Left lung (tissue), 4 donors: ENCODE measurements at regions not wholly inside any gene's neighbourhood (a gene's known extent, or its start where the extent isn't known, plus 50 kb on each side); places are given as distances from the start of the nearest gene placed in this dataset.

ENCODE experiments used
- ATAC-seq: fragments of 200-7000 bp; cut with Tn5 transposase; one replicate; pipeline ENCODE4 v1.9.1; 2020; ENCODE audit warnings: moderate library complexity
- DNase-seq, 4 donors: peaks; one replicate each; pipeline ENCODE4 v3.0.0-alpha.2; 2013 to 2020
- H3K27ac ChIP-seq, 2 donors: fragments of 200-600 bp; sonication (generic) in 1 of 2; one replicate each; pipeline versions ENCODE4 v1.5.0 to v1.8.0; 2020 to 2021
- H3K27me3 ChIP-seq, 2 donors: fragments of 200-600 bp; sonication (generic) in 1 of 2; one replicate each; pipeline versions ENCODE4 v1.5.0 to v1.8.0; 2020 to 2021
- H3K36me3 ChIP-seq, 2 donors: fragments of 200-600 bp; sonication (generic) in 1 of 2; one replicate each; pipeline versions ENCODE4 v1.5.0 to v1.8.0; 2020 to 2021
- H3K4me1 ChIP-seq, 2 donors: fragments of 200-600 bp; one replicate each; pipeline ENCODE4 v1.8.0; 2021
- H3K4me3 ChIP-seq, 2 donors: fragments of 200-600 bp; sonication (generic) in 1 of 2; one replicate each; pipeline versions ENCODE4 v1.5.0 to v1.8.0; 2020 to 2021; ENCODE audit warnings: mild to moderate bottlenecking in 1 of 2
- H3K9me3 ChIP-seq, 2 donors: fragments of 200-600 bp; sonication (generic) in 1 of 2; one replicate each; pipeline versions ENCODE4 v1.5.0 to v1.8.0; 2020 to 2021
- CTCF ChIP-seq, 2 donors: fragments of 200-600 bp; sonication (generic) in 1 of 2; IDR thresholded peaks; one replicate each; pipeline versions ENCODE4 v1.5.0 to v1.8.0; 2021; ENCODE audit warnings: antibody characterized with exemption in 2 of 2
- intact Hi-C, 2 donors: fragments of 100-400 bp; cut with DNase I; formaldehyde crosslinking; loops; one replicate each; pipeline versions ENCODE4 v1.11.2 to v1.14.2; 2022
- donor health status: DM: no; HTN: yes; CAD: no.
- donor health status: DM: no; HTN: no; CAD: no.

GRCh38 chr5:163660486-163660885 lies 155.1 kb downstream of the MAT2B start:
- Histone ChIP-seq H3K27ac (no peak overlapping the region), H3K4me1 (no peaks in the 10 kb centered on the region), H3K27me3 (no peaks in the 10 kb centered on the region), H3K36me3 (no peaks in the 10 kb centered on the region), H3K9me3 (no peaks in the 10 kb centered on the region), H3K4me3 (no peak overlapping the region)
- TF ChIP-seq CTCF (IDR thresholded peaks at IDR 0.05) = no peak
- ATAC-seq = no peak
- intact Hi-C loops = no loop called here
- no peak for DNase-seq

DNA sequence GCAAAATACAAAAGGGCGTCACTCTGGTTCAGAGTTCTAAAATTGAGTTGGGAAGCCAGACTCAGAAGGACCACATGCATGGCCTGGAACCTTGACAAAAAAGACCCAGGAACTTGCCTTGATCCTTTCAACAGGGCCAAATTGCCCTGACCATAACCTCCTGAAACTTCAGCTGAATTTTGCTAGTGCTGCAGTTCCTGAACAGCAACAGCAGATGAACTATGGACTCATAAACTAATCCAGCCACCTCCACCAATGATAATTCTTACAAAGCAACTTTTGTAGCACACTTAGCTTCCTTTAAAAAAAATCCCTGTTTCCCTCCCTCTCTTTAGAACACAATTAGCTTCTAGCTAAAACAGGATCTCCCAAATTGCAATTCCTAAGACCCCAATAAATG lies 155.9 kb downstream of the MAT2B start:
- Histone ChIP-seq H3K27ac (no peak overlapping the region), H3K36me3 (no peaks in the 10 kb centered on the region), H3K9me3 (no peaks in the 10 kb centered on the region), H3K4me1 (no peaks in the 10 kb centered on the region), H3K4me3 (no peak overlapping the region), H3K27me3 (no peaks in the 10 kb centered on the region)
- intact Hi-C loops = no loop called here
- no peak for ATAC-seq
- TF ChIP-seq CTCF (IDR thresholded peaks at IDR 0.05) = no peak
- DNase-seq = no peak

- no peak for DNase-seq
- no peaks in the 10 kb centered on the region for H3K9me3 ChIP-seq
- no peaks in the 10 kb centered on the region for H3K27me3 ChIP-seq
- H3K36me3 ChIP-seq = no peaks in the 10 kb centered on the region
- TF ChIP-seq CTCF (IDR thresholded peaks at IDR 0.05) = no peak
- H3K4me1 ChIP-seq = no peaks in the 10 kb centered on the region
- no peak for ATAC-seq
- no peak overlapping the region for H3K27ac ChIP-seq
- intact Hi-C loops = no loop called here
- no peak overlapping the region for H3K4me3 ChIP-seq
These were observed 164.6 kb downstream of the MAT2B start for GRCh38 chr5:163670036-163670435.

DNA sequence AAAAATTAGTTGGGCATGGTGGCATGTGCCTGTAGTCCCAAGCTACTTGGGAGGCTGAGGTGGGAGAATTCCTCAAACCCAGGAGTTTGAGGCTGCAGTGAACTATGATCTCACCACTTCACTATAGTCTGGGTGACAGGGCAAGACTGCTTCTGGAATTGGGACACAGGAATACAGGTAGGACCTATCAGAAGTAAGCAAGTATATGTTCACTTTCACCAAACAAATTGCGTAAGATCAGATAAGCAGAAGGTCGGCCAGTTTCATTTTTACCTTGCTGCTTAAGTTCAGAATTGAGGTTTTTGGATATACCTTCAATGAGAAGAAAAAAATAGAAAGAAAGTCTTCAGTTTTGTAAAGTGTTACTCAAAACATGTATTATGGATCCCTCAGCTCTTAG lies 171.7 kb downstream of the MAT2B start:
- Histone ChIP-seq H3K27ac (no peak overlapping the region), H3K9me3 (no peaks in the 10 kb centered on the region), H3K27me3 (no peaks in the 10 kb centered on the region), H3K4me1 (no peaks in the 10 kb centered on the region), H3K4me3 (no peak overlapping the region), H3K36me3 (no peaks in the 10 kb centered on the region)
- DNase-seq (no peak), ATAC-seq (no peak)
- intact Hi-C loops = no loop called here
- no peak for TF ChIP-seq CTCF (IDR thresholded peaks at IDR 0.05)

DNA sequence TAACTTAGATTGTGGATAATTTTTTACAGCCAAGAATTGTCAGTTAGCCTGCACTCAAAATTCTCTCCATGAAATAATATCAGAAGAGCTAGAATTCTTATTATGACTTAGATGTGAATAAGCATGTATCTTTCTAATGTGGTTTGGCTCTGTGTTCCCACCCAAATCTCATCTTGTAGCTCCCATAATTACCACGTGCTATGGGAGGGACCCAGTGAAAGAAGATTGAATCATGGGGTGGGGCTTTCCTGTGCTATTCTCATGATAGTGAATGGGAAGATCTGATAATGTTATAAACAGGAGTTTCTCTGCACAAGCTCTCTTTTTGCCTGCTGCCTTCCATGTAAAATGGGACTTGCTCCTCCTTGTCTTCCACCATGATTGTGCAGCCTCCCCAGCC lies 176.8 kb downstream of the MAT2B start:
- DNase-seq = no peak
- no peak overlapping the region for H3K4me3 ChIP-seq
- intact Hi-C loops = no loop called here
- H3K4me1 ChIP-seq = no peaks in the 10 kb centered on the region
- ATAC-seq = no peak
- no peak for TF ChIP-seq CTCF (IDR thresholded peaks at IDR 0.05)
- H3K27ac ChIP-seq = no peak overlapping the region
- H3K36me3 ChIP-seq = no peaks in the 10 kb centered on the region
- H3K27me3 ChIP-seq = no peaks in the 10 kb centered on the region
- no peaks in the 10 kb centered on the region for H3K9me3 ChIP-seq
